Trophoblast cell (in vitro differentiated cells and primary cell): ENCODE measurements at regions not wholly inside any gene's neighbourhood (a gene's known extent, or its start where the extent isn't known, plus 50 kb on each side); places are given as distances from the start of the nearest gene placed in this dataset.

ENCODE experiments used
- DNase-seq, 2 donors: peaks; one replicate each; pipeline ENCODE4 v3.0.0-alpha.2; 2016
- H2AFZ ChIP-seq: 2 replicates; pipeline ENCODE4 v1.6.1; 2013; ENCODE audit warnings: low read length, moderate library complexity, mild to moderate bottlenecking; ENCODE audit not compliant: insufficient read depth, poor library complexity
- H2AK5ac ChIP-seq: 2 replicates; pipeline ENCODE4 v1.6.1; 2013; ENCODE audit warnings: mild to moderate bottlenecking, low read length
- H2BK120ac ChIP-seq: 2 replicates; pipeline ENCODE4 v1.6.1; 2013; ENCODE audit warnings: low read length, mild to moderate bottlenecking, moderate library complexity; ENCODE audit not compliant: insufficient read depth, poor library complexity
- H2BK12ac ChIP-seq: 2 replicates; pipeline ENCODE4 v1.6.1; 2013; ENCODE audit warnings: mild to moderate bottlenecking, low read length, moderate library complexity
- H2BK5ac ChIP-seq: 2 replicates; pipeline ENCODE4 v1.6.1; 2013; ENCODE audit warnings: low read length, low read depth, moderate library complexity, mild to moderate bottlenecking; ENCODE audit not compliant: poor library complexity
- H3K14ac ChIP-seq: 2 replicates; pipeline ENCODE4 v1.6.1; 2013; ENCODE audit warnings: mild to moderate bottlenecking, low read length
- H3K18ac ChIP-seq: 2 replicates; pipeline ENCODE4 v1.6.1; 2013; ENCODE audit warnings: mild to moderate bottlenecking, low read length
- H3K23ac ChIP-seq: 2 replicates; pipeline ENCODE4 v1.6.1; 2013; ENCODE audit warnings: low read length
- H3K27ac ChIP-seq: 2 replicates; pipeline ENCODE4 v1.5.1; 2013; ENCODE audit warnings: low read depth, mild to moderate bottlenecking, inconsistent platforms, low read length, moderate library complexity
- H3K27me3 ChIP-seq: 2 replicates; pipeline ENCODE4 v1.6.1; 2013; ENCODE audit warnings: inconsistent platforms, mild to moderate bottlenecking, low read length, moderate library complexity; ENCODE audit not compliant: insufficient read depth
- H3K36me3 ChIP-seq, 2 experiments: 1 replicate in 1 of 2; 2 replicates in 1 of 2; pipeline ENCODE4 v1.6.1; 2013; ENCODE audit warnings: low read length in 2 of 2, mild to moderate bottlenecking in 2 of 2, moderate library complexity in 1 of 2; ENCODE audit not compliant: insufficient read depth in 2 of 2, control insufficient read depth in 1 of 2
- H3K4ac ChIP-seq: 2 replicates; pipeline ENCODE4 v1.6.1; 2013; ENCODE audit warnings: low read depth, mild to moderate bottlenecking, low read length, moderate library complexity
- H3K4me1 ChIP-seq, 2 experiments: 1 replicate in 1 of 2; 2 replicates in 1 of 2; pipeline ENCODE4 v1.6.1; 2013; ENCODE audit warnings: low read length in 2 of 2, mild to moderate bottlenecking in 2 of 2, moderate library complexity in 1 of 2; ENCODE audit not compliant: insufficient read depth in 2 of 2, control insufficient read depth in 1 of 2
- H3K4me2 ChIP-seq: 2 replicates; pipeline ENCODE4 v1.6.1; 2013; ENCODE audit warnings: inconsistent platforms, mild to moderate bottlenecking, low read length, moderate library complexity
- H3K4me3 ChIP-seq: 2 replicates; pipeline ENCODE4 v1.5.1; 2013; ENCODE audit warnings: mild to moderate bottlenecking, low read depth, low read length, inconsistent platforms
- H3K79me1 ChIP-seq: one replicate; pipeline ENCODE4 v1.6.1; 2013; ENCODE audit warnings: low read length
- H3K79me2 ChIP-seq: 2 replicates; pipeline ENCODE4 v1.6.1; 2013; ENCODE audit warnings: low read length, mild to moderate bottlenecking; ENCODE audit not compliant: control insufficient read depth, insufficient read depth, poor library complexity
- H3K9ac ChIP-seq: 2 replicates; pipeline ENCODE4 v1.6.1; 2013; ENCODE audit warnings: mild to moderate bottlenecking, low read length
- H3K9me3 ChIP-seq: 2 replicates; pipeline ENCODE4 v1.6.1; 2013; ENCODE audit warnings: low read depth, mild to moderate bottlenecking, control low read depth, inconsistent platforms, low read length; ENCODE audit not compliant: insufficient read depth
- H4K12ac ChIP-seq: 2 replicates; pipeline ENCODE4 v1.6.1; 2013; ENCODE audit warnings: low read depth, mild to moderate bottlenecking, low read length, moderate library complexity
- H4K8ac ChIP-seq: 2 replicates; pipeline ENCODE4 v1.6.1; 2013; ENCODE audit warnings: low read depth, mild to moderate bottlenecking, low read length, moderate library complexity
- H4K91ac ChIP-seq: one replicate; pipeline ENCODE4 v1.6.1; 2013; ENCODE audit warnings: low read depth, mild to moderate bottlenecking, low read length, moderate library complexity
- WGBS: extraction: QIAGEN DNeasy Blood & Tissue Kit; methylation state at CpG from one replicate; pipeline ENCODE4 v1.1.7; 2013; ENCODE audit warnings: missing lambda C conversion rate; ENCODE audit not compliant: insufficient read length, insufficient coverage; ENCODE audit errors: extremely low coverage; 5-methylcytosine and 5-hydroxymethylcytosine counted together

GRCh38 chr3:6108957-6109356 is 752.0 kb upstream of the GRM7 start:
- no peak overlapping the region for H4K8ac ChIP-seq
- no peak for DNase-seq
- no peak overlapping the region for H2BK120ac ChIP-seq
- no peaks in the 10 kb centered on the region for H3K79me2 ChIP-seq
- no peak overlapping the region for H4K12ac ChIP-seq
- no peak overlapping the region for H3K23ac ChIP-seq
- H3K9me3 ChIP-seq, result no peaks in the 10 kb centered on the region
- no peak overlapping the region for H3K27ac ChIP-seq
- no peak overlapping the region for H4K91ac ChIP-seq
- H3K18ac ChIP-seq, result no peak overlapping the region
- no peak overlapping the region for H3K4me3 ChIP-seq
- no peak overlapping the region for H3K4ac ChIP-seq
- no peaks in the 10 kb centered on the region for H3K27me3 ChIP-seq
- no peaks in the 10 kb centered on the region for H3K79me1 ChIP-seq
- H3K36me3 ChIP-seq, result no peaks in the 10 kb centered on the region
- no peak overlapping the region for H2BK5ac ChIP-seq
- no peak overlapping the region for H3K9ac ChIP-seq
- no peak overlapping the region for H3K4me2 ChIP-seq
- H2BK12ac ChIP-seq, result no peak overlapping the region
- no peak overlapping the region for H2AFZ ChIP-seq
- no peak overlapping the region for H2AK5ac ChIP-seq
- no CpG with 5 or more reads among the region's 7 CpGs for WGBS
- H3K4me1 ChIP-seq, result no peaks in the 10 kb centered on the region
- no peak overlapping the region for H3K14ac ChIP-seq

- Histone ChIP-seq H2AK5ac (no peak overlapping the region), H3K4me2 (no peak overlapping the region), H3K4me3 (no peak overlapping the region), H4K8ac (no peak overlapping the region), H3K4ac (no peak overlapping the region), H3K18ac (no peak overlapping the region), H3K79me2 (no peaks in the 10 kb centered on the region), H2AFZ (no peak overlapping the region), H3K9me3 (no peaks in the 10 kb centered on the region), H2BK5ac (no peak overlapping the region), H3K36me3 (no peaks in the 10 kb centered on the region), H3K27ac (no peak overlapping the region), H4K91ac (no peak overlapping the region), H3K79me1 (no peaks in the 10 kb centered on the region), H3K4me1 (no peaks in the 10 kb centered on the region), H3K9ac (no peak overlapping the region), H3K23ac (no peak overlapping the region), H3K27me3 (no peaks in the 10 kb centered on the region), H4K12ac (no peak overlapping the region), H2BK120ac (no peak overlapping the region), H3K14ac (no peak overlapping the region), H2BK12ac (no peak overlapping the region)
- WGBS, result no CpG with 5 or more reads among the region's 3 CpGs
- no peak for DNase-seq
Observed at GRCh38 chr3:6110451-6110850, 750.5 kb upstream of the GRM7 start.

- Histone ChIP-seq H2AFZ (no peak overlapping the region), H3K9me3 (no peaks in the 10 kb centered on the region), H2BK12ac (no peak overlapping the region), H2BK120ac (no peak overlapping the region), H3K4me3 (no peak overlapping the region), H3K27ac (no peak overlapping the region), H3K79me1 (no peaks in the 10 kb centered on the region), H3K27me3 (no peaks in the 10 kb centered on the region), H2BK5ac (no peak overlapping the region), H3K14ac (no peak overlapping the region), H4K8ac (no peak overlapping the region), H4K91ac (no peak overlapping the region), H3K23ac (no peak overlapping the region), H3K36me3 (no peaks in the 10 kb centered on the region), H3K4me2 (no peak overlapping the region), H3K4ac (no peak overlapping the region), H3K79me2 (no peaks in the 10 kb centered on the region), H3K18ac (no peak overlapping the region), H4K12ac (no peak overlapping the region), H3K4me1 (no peaks in the 10 kb centered on the region), H2AK5ac (no peak overlapping the region), H3K9ac (no peak overlapping the region)
- no peak for DNase-seq
- WGBS, result no CpG with 5 or more reads among the region's 3 CpGs
Observed at GRCh38 chr3:6112546-6112945, 748.4 kb upstream of the GRM7 start.

DNA sequence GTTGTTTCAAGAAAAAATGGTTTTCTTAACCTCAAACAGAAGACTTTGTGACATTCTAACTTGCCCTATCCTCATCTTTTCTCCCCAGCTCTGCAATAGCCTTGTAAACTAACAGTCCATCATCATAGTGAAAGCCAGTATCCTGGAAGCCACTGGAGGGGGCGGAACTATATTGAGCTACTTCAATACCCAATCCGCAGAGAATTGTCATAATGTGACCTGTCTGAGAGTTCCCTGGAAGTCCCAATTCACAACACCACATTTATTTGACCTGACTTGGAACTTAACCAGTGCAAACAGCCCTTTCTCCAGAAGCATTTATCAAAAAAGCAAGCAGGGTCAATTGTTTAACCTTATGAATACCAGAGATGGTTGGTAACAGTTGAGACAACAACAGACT is 747.6 kb upstream of the GRM7 start:
- H3K4me3 ChIP-seq, result no peak overlapping the region
- no peaks in the 10 kb centered on the region for H3K9me3 ChIP-seq
- H2BK12ac ChIP-seq, result no peak overlapping the region
- no peak overlapping the region for H2BK5ac ChIP-seq
- no peak overlapping the region for H3K4ac ChIP-seq
- no peak overlapping the region for H3K27ac ChIP-seq
- no peak overlapping the region for H3K14ac ChIP-seq
- H3K36me3 ChIP-seq, result no peaks in the 10 kb centered on the region
- H2AFZ ChIP-seq, result no peak overlapping the region
- H3K18ac ChIP-seq, result no peak overlapping the region
- H3K23ac ChIP-seq, result no peak overlapping the region
- no peak overlapping the region for H4K91ac ChIP-seq
- no peak overlapping the region for H3K9ac ChIP-seq
- no peak overlapping the region for H4K12ac ChIP-seq
- no peaks in the 10 kb centered on the region for H3K79me2 ChIP-seq
- no peak overlapping the region for H2BK120ac ChIP-seq
- no CpG with 5 or more reads among the region's 2 CpGs for WGBS
- H3K4me1 ChIP-seq, result no peaks in the 10 kb centered on the region
- DNase-seq, result no peak
- H4K8ac ChIP-seq, result no peak overlapping the region
- no peak overlapping the region for H2AK5ac ChIP-seq
- no peak overlapping the region for H3K4me2 ChIP-seq
- no peaks in the 10 kb centered on the region for H3K79me1 ChIP-seq
- H3K27me3 ChIP-seq, result no peaks in the 10 kb centered on the region
